ENCODE measurements at regions not wholly inside any gene's neighbourhood (a gene's known extent, or its start where the extent isn't known, plus 50 kb on each side); places are given as distances from the start of the nearest gene placed in this dataset.

DNA sequence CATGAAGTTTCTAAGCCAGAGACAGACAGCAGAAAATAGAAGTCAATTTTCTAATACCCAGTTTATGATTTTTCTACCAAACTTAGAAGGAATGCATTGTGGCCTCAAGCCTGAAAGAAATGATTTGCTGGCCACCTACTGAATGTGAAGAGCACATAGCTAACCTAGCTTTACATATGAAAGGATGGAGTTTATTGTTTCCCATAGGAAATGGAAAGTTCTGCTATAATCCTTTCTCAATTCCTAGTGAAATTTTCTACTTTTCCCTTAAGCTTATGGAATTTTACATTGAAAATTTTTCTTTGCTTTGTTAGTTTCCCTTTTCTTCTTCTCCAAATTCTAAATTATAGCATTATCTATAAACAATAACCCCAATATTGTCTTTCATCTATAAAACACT lies 110.1 kb downstream of the TMEM167A start:
- TF ChIP-seq, protein P1, sequence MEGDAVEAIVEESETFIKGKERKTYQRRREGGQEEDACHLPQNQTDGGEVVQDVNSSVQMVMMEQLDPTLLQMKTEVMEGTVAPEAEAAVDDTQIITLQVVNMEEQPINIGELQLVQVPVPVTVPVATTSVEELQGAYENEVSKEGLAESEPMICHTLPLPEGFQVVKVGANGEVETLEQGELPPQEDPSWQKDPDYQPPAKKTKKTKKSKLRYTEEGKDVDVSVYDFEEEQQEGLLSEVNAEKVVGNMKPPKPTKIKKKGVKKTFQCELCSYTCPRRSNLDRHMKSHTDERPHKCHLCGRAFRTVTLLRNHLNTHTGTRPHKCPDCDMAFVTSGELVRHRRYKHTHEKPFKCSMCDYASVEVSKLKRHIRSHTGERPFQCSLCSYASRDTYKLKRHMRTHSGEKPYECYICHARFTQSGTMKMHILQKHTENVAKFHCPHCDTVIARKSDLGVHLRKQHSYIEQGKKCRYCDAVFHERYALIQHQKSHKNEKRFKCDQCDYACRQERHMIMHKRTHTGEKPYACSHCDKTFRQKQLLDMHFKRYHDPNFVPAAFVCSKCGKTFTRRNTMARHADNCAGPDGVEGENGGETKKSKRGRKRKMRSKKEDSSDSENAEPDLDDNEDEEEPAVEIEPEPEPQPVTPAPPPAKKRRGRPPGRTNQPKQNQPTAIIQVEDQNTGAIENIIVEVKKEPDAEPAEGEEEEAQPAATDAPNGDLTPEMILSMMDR (IDR thresholded peaks at IDR 0.05), result no peak
- no peak for TF ChIP-seq EP300 (IDR thresholded peaks at IDR 0.05)

Data from tibial nerve (tissue), 4 donors.